BLaER1 treated with 17β-estradiol and CSF1 and Interleukin-3, amounts not matched to agents 10 nM and 100 nM (cell line): ENCODE measurements at regions not wholly inside any gene's neighbourhood (a gene's known extent, or its start where the extent isn't known, plus 50 kb on each side); places are given as distances from the start of the nearest gene placed in this dataset.

Source experiments
- H3K27ac ChIP-seq, 11 experiments: shearing (Covaris generic); formaldehyde crosslinking; 2 replicates each; pipeline ENCODE4 v1.8.1; 2022
- H3K27me3 ChIP-seq, 11 experiments: shearing (Covaris generic); formaldehyde crosslinking; 2 replicates each; pipeline ENCODE4 v1.8.1; 2022
- H3K36me3 ChIP-seq, 11 experiments: shearing (Covaris generic); formaldehyde crosslinking; 2 replicates each; pipeline ENCODE4 v1.8.1; 2022
- H3K4me1 ChIP-seq, 10 experiments: shearing (Covaris generic); formaldehyde crosslinking; 2 replicates each; pipeline ENCODE4 v1.8.1; 2022
- H3K4me2 ChIP-seq, 11 experiments: shearing (Covaris generic); formaldehyde crosslinking; 2 replicates each; pipeline ENCODE4 v1.8.1; 2022
- H3K4me3 ChIP-seq, 10 experiments: shearing (Covaris generic); formaldehyde crosslinking; 2 replicates each; pipeline ENCODE4 v1.8.1; 2022
- H3K9ac ChIP-seq, 11 experiments: shearing (Covaris generic); formaldehyde crosslinking; 2 replicates each; pipeline ENCODE4 v1.8.1; 2022
- H3K9me3 ChIP-seq, 11 experiments: shearing (Covaris generic); formaldehyde crosslinking; replicated peaks in 1 of 11; 2 replicates each; pipeline ENCODE4 v1.8.1; 2022
- H4K20me1 ChIP-seq, 11 experiments: shearing (Covaris generic); formaldehyde crosslinking; 2 replicates each; pipeline ENCODE4 v1.8.1; 2022
- Cebpa-rat ChIP-seq, 11 experiments: shearing (Covaris generic); IDR thresholded peaks; 2 replicates each; pipeline ENCODE4 v1.8.1; 2022

- H3K4me1 ChIP-seq = no peaks in the 10 kb centered on the region
- H4K20me1 ChIP-seq = no peaks in the 10 kb centered on the region
- H3K9ac ChIP-seq = no peak overlapping the region
- no peaks in the 10 kb centered on the region for H3K9me3 ChIP-seq
- no peak overlapping the region for H3K4me2 ChIP-seq
- H3K27me3 ChIP-seq = no peaks in the 10 kb centered on the region
- no peak overlapping the region for H3K27ac ChIP-seq
- no peak overlapping the region for H3K4me3 ChIP-seq
- no peaks in the 10 kb centered on the region for H3K36me3 ChIP-seq
- TF ChIP-seq Cebpa-rat (IDR thresholded peaks at IDR 0.05) = no peak
These were observed 514.9 kb upstream of the ARRDC3 start for GRCh38 chr5:91898019-91898418.

- H3K9me3 ChIP-seq = peaks cover 0 to 8% (median 4%) of the 10 kb centered on the region in 11 experiments; a peak in 7 of 22 replicates
- TF ChIP-seq Cebpa-rat (IDR thresholded peaks at IDR 0.05) = no peak
These were observed 505.7 kb upstream of the ARRDC3 start for GRCh38 chr5:91888810-91889209.

GRCh38 chr5:91885291-91886265, 502.5 kb upstream of the ARRDC3 start:
- TF ChIP-seq Cebpa-rat (IDR thresholded peaks at IDR 0.05) = no peak
- peaks cover 0 to 6% (median 0%) of the 10 kb centered on the region in 10 experiments; a peak in 1 of 20 replicates for H3K4me1 ChIP-seq
- no peak overlapping the region for H3K4me3 ChIP-seq
- no peak overlapping the region for H3K9ac ChIP-seq
- no peak overlapping the region for H3K4me2 ChIP-seq
- H4K20me1 ChIP-seq = no peaks in the 10 kb centered on the region
- H3K36me3 ChIP-seq = no peaks in the 10 kb centered on the region
- H3K27ac ChIP-seq = no peak overlapping the region
- peaks cover 0 to 4% (median 0%) of the 10 kb centered on the region in 11 experiments; a peak in 1 of 22 replicates for H3K9me3 ChIP-seq
- no peaks in the 10 kb centered on the region for H3K27me3 ChIP-seq

More at GRCh38 chr5:91888810-91889209, 505.7 kb upstream of the ARRDC3 start:
- Histone ChIP-seq H3K9ac (no peak overlapping the region), H3K27me3 (no peaks in the 10 kb centered on the region), H3K4me1 (peaks cover 0 to 6% (median 0%) of the 10 kb centered on the region in 10 experiments; a peak in 1 of 20 replicates), H3K36me3 (no peaks in the 10 kb centered on the region), H3K4me3 (no peak overlapping the region), H3K27ac (no peak overlapping the region), H4K20me1 (no peaks in the 10 kb centered on the region), H3K4me2 (no peak overlapping the region)

- peaks cover 0 to 4% (median 0%) of the 10 kb centered on the region in 11 experiments; a peak in 1 of 22 replicates for H3K9me3 ChIP-seq
- H3K27me3 ChIP-seq = no peaks in the 10 kb centered on the region
- no peaks in the 10 kb centered on the region for H3K36me3 ChIP-seq
- H3K9ac ChIP-seq = no peak overlapping the region
- H3K4me2 ChIP-seq = no peak overlapping the region
- H3K4me3 ChIP-seq = no peak overlapping the region
- H3K27ac ChIP-seq = no peak overlapping the region
- no peaks in the 10 kb centered on the region for H4K20me1 ChIP-seq
- no peak for TF ChIP-seq Cebpa-rat (IDR thresholded peaks at IDR 0.05)
- peaks cover 0 to 6% (median 0%) of the 10 kb centered on the region in 10 experiments; a peak in 1 of 20 replicates for H3K4me1 ChIP-seq
These were observed 500.9 kb upstream of the ARRDC3 start for GRCh38 chr5:91884036-91884435.

- Histone ChIP-seq H3K27me3 (no peaks in the 10 kb centered on the region), H4K20me1 (no peaks in the 10 kb centered on the region), H3K9ac (no peak overlapping the region), H3K4me2 (no peak overlapping the region), H3K4me3 (no peak overlapping the region), H3K27ac (no peak overlapping the region), H3K9me3 (no peaks in the 10 kb centered on the region), H3K36me3 (no peaks in the 10 kb centered on the region), H3K4me1 (peaks cover 0 to 5% (median 0%) of the 10 kb centered on the region in 10 experiments; a peak in 2 of 20 replicates)
- TF ChIP-seq Cebpa-rat (IDR thresholded peaks at IDR 0.05) = no peak
These were observed 492.2 kb upstream of the ARRDC3 start for GRCh38 chr5:91875196-91875779.

GRCh38 chr5:91867799-91868198, 484.7 kb upstream of the ARRDC3 start:
- Histone ChIP-seq H3K9ac (no peak overlapping the region), H3K4me1 (peaks cover 0 to 9% (median 2%) of the 10 kb centered on the region in 10 experiments; a peak in 5 of 20 replicates), H3K4me3 (no peak overlapping the region), H3K36me3 (no peaks in the 10 kb centered on the region), H3K27me3 (no peaks in the 10 kb centered on the region), H3K4me2 (no peak overlapping the region), H3K9me3 (no peaks in the 10 kb centered on the region), H3K27ac (no peak overlapping the region), H4K20me1 (no peaks in the 10 kb centered on the region)
- no peak for TF ChIP-seq Cebpa-rat (IDR thresholded peaks at IDR 0.05)

GRCh38 chr5:91865915-91866314, 482.8 kb upstream of the ARRDC3 start:
- Histone ChIP-seq H3K4me3 (no peak overlapping the region), H3K27me3 (no peaks in the 10 kb centered on the region)

GRCh38 chr5:91864962-91865361, 481.8 kb upstream of the ARRDC3 start:
- H3K27ac ChIP-seq = no peak overlapping the region
- H3K9ac ChIP-seq = no peak overlapping the region
- peaks cover 0 to 9% (median 2%) of the 10 kb centered on the region in 10 experiments; a peak in 5 of 20 replicates for H3K4me1 ChIP-seq
- no peaks in the 10 kb centered on the region for H3K36me3 ChIP-seq
- no peaks in the 10 kb centered on the region for H3K27me3 ChIP-seq
- H3K9me3 ChIP-seq = no peaks in the 10 kb centered on the region
- no peaks in the 10 kb centered on the region for H4K20me1 ChIP-seq
- no peak overlapping the region for H3K4me3 ChIP-seq
- no peak overlapping the region for H3K4me2 ChIP-seq
- TF ChIP-seq Cebpa-rat (IDR thresholded peaks at IDR 0.05) = no peak

More at GRCh38 chr5:91865915-91866314, 482.8 kb upstream of the ARRDC3 start:
- Histone ChIP-seq H3K9ac (no peak overlapping the region), H3K36me3 (no peaks in the 10 kb centered on the region), H4K20me1 (no peaks in the 10 kb centered on the region), H3K27ac (no peak overlapping the region), H3K4me1 (peaks cover 0 to 9% (median 2%) of the 10 kb centered on the region in 10 experiments; a peak in 5 of 20 replicates), H3K9me3 (no peaks in the 10 kb centered on the region), H3K4me2 (peak overlapping the region in 4 of 11 experiments; percentile 2 to 32 (median 16); a peak in 3 of 22 replicates)
- no peak for TF ChIP-seq Cebpa-rat (IDR thresholded peaks at IDR 0.05)

- Histone ChIP-seq H4K20me1 (no peaks in the 10 kb centered on the region), H3K27me3 (no peaks in the 10 kb centered on the region), H3K4me2 (no peak overlapping the region), H3K4me3 (no peak overlapping the region), H3K9ac (no peak overlapping the region), H3K27ac (no peak overlapping the region), H3K9me3 (no peaks in the 10 kb centered on the region), H3K36me3 (no peaks in the 10 kb centered on the region), H3K4me1 (no peaks in the 10 kb centered on the region)
- no peak for TF ChIP-seq Cebpa-rat (IDR thresholded peaks at IDR 0.05)
These were observed 468.6 kb upstream of the ARRDC3 start for GRCh38 chr5:91851670-91852069.
